Retinal pigment epithelial cell (primary cell): ENCODE measurements at regions not wholly inside any gene's neighbourhood (a gene's known extent, or its start where the extent isn't known, plus 50 kb on each side); places are given as distances from the start of the nearest gene placed in this dataset.

Source experiments
- DNase-seq: peaks from one replicate; pipeline ENCODE4 v3.0.0-alpha.2; 2010; ENCODE audit warnings: low read depth
- H3K4me3 ChIP-seq: 2 replicates; pipeline ENCODE4 v1.5.1; 2011; ENCODE audit warnings: mild to moderate bottlenecking, low read length, control low read depth, moderate library complexity
- TF ChIP-seq, protein P1 (sequence below): conservative IDR thresholded peaks from 2 replicates; pipeline ENCODE4 v1.5.1; 2011; ENCODE audit warnings: low read depth, low read length, control low read depth, inconsistent platforms

DNA sequence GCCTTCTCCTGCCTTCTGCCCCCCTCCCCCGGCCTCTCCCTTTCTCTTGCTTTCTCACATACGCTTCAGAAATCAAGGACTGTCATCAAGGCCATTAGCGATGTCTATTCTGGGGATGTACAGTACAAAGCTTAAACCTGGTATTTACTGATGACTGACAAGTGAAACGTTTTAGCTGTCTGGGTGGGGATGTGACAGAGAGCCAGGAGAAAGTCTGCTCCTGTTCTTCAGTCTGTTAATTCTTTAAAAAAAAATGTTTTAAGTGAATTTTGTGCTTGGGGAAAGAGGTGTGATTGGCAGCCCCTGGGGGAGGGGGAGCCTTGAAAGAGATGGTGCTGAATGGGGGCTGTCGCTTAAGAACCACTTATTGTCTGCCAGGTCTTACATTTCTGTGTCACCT, 283.0 kb upstream of the PLXNA2 start:
- DNase-seq: no peak
- TF ChIP-seq, protein P1, sequence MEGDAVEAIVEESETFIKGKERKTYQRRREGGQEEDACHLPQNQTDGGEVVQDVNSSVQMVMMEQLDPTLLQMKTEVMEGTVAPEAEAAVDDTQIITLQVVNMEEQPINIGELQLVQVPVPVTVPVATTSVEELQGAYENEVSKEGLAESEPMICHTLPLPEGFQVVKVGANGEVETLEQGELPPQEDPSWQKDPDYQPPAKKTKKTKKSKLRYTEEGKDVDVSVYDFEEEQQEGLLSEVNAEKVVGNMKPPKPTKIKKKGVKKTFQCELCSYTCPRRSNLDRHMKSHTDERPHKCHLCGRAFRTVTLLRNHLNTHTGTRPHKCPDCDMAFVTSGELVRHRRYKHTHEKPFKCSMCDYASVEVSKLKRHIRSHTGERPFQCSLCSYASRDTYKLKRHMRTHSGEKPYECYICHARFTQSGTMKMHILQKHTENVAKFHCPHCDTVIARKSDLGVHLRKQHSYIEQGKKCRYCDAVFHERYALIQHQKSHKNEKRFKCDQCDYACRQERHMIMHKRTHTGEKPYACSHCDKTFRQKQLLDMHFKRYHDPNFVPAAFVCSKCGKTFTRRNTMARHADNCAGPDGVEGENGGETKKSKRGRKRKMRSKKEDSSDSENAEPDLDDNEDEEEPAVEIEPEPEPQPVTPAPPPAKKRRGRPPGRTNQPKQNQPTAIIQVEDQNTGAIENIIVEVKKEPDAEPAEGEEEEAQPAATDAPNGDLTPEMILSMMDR: no peak
- H3K4me3 ChIP-seq: no peak overlapping the region

DNA sequence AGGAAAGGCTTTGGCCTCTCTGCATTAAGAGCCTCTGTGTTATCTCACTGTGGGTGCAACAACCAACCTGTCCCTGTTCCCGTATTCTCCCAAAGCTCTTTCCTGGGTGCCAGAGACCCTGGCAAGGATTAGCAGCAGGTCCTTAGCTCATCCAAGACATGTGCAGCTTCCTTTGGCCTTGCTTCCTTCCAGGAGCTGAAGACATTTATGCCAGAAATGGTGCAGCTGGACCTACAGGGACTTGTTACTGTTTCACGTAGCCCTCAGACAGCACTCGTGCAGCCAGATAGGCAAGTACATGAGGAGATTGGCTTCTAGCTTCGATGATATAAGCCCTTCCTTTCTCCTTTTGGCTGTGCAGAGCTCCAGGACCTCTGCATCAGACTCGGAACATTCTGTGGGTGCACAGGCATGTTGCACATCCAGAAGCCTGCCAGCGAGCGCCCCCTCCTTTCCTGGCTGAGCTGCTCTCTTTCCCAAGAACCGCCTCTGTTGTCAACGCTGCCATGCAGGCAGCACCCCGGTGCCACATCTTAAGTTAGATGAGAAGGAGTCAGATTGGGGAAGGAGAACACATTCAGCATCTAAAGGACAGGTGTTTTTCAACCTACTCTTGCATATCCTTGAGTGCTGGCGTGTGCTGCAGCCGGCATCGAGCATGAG, 284.5 kb upstream of the PLXNA2 start:
- no peak for DNase-seq
- TF ChIP-seq, protein P1: no peak
- no peak overlapping the region for H3K4me3 ChIP-seq

DNA sequence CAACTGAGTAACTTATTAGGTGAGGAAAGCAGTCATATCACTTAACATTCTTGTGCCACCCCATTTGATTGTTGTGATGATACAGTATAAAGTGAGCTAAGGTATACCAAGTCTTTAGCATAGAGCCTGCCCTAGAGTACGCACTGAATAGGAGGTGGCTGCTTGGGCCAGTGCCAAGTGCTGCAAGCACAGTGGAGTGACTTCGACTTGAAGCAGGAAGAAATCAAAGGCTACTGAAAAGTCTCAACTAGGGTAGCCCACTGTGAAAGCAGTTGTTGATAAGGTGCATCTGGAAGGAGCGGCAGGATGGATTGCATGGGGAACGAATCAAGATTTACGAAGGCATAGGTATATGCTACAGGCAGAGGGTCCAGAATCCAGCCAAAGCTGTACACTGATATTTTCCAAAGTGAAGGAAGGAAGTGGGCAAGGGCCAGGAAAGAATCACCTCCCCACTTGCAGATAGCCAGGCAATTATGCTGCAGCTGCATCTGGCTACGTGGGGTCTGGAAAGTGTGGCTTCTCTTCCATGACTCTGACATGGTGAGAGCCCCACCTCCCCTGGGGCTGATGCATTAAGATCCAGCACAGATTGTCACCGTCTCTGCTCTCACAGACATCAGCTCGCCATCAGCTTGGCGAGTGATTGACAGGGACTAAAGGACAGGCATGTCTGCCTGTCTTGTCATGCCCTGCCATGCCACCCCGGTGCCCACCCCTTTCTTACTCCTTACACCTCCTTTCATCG, 287.0 kb upstream of the PLXNA2 start:
- TF ChIP-seq, protein P1: no peak
- H3K4me3 ChIP-seq: no peak overlapping the region
- DNase-seq: no peak

DNA sequence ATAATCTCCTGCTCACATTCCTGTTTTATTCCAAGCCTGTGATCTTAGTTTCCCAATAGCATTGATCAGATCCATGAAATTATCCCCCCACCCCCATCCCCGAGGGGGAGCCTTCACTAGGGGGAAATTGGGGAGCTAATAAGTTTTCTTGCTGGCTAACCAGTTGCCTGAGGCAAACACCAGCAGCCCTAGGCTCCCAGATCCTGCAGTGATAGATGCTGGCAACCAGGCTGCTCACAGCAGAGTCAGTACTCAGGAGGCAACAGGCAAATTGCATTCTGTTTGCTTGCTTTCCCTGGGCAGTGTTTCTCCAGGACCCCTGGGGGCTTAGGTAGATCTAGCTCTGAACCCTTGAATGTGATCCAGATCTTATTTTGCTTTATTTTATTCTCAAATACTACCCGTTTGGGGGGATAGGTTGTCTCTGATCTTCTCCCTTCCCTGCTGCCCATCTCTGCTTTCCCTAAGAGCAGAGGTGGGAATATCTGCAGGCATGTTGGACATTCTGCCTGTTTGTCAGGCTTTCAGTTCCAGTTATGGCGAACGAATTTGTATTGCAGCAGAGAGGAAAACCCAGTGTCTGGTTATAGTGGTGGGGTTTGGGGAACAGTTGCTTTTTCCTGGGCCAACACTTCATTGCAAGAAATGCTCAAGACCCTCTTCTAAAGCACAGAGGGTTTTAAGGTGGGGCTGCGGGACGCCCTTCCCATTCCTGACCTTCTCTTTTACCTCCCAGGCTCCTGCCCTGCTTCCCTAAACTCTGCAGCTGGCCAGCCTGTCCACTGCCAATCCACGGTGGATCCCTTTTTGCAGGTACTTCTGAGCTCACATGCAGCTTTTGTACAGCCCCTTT, 289.8 kb upstream of the PLXNA2 start:
- no peak for DNase-seq
- H3K4me3 ChIP-seq: no peak overlapping the region
- TF ChIP-seq, protein P1: no peak

DNA sequence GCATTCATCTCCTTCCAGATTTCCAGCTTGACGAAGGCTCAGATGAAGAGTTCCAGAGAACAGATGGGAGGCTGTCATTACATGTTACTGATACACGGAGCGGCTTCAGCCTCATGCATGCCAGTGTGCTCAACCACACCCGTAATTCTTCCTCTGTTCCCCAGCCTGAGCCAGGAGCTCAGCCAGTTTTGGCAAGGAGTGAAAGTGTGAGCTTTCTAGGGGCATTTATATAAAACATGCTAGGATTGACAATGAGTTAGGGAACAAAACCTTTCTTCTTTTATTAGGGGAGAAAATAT, 290.4 kb upstream of the PLXNA2 start:
- DNase-seq: no peak
- TF ChIP-seq, protein P1: no peak
- H3K4me3 ChIP-seq: no peak overlapping the region

DNA sequence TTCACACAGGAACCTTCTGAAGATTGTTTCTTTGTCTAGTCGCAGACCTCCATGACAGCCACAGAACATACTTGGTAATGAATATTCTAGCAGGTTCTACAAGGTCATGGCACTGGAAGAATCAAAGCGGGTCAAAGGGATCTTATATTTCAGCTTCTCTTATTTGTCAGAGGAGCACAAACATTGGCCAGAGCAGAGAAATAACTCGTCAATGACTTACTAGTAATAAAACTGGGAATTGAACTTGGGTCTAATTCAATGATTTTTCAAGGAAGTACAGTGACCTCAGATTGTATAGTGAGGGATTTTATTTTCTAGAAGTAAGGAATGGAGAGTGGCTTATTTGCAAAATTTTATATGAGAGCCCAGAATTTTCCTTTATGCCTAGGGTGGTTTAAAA, 290.8 kb upstream of the PLXNA2 start:
- no peak for DNase-seq
- TF ChIP-seq, protein P1: no peak
- H3K4me3 ChIP-seq: no peak overlapping the region
